Testis (tissue), 2 donors: ENCODE measurements at regions not wholly inside any gene's neighbourhood (a gene's known extent, or its start where the extent isn't known, plus 50 kb on each side); places are given as distances from the start of the nearest gene placed in this dataset.

ENCODE experiments used
- DNase-seq: peaks from one replicate; pipeline ENCODE4 v3.0.0-alpha.2; 2019
- H3K27ac ChIP-seq, 2 donors: fragments of 200-600 bp; sonication (generic); one replicate each; pipeline ENCODE4 v1.5.1; 2019
- H3K27me3 ChIP-seq: fragments of 200-600 bp; sonication (generic); one replicate; pipeline ENCODE4 v1.5.1; 2019
- H3K36me3 ChIP-seq: fragments of 200-600 bp; sonication (generic); one replicate; pipeline ENCODE4 v1.5.1; 2017; ENCODE audit warnings: low read depth; ENCODE audit errors: missing control alignments
- H3K4me1 ChIP-seq: fragments of 200-600 bp; sonication (generic); one replicate; pipeline ENCODE4 v1.5.1; 2019
- H3K4me3 ChIP-seq, 2 donors: fragments of 200-600 bp; sonication (generic); one replicate each; pipeline ENCODE4 v1.5.1; 2017 to 2019
- H3K9me3 ChIP-seq: fragments of 200-600 bp; sonication (generic); one replicate; pipeline ENCODE4 v1.5.1; 2017
- CTCF ChIP-seq, 3 experiments: fragments of 450-650 bp in 2 of 3; fragments of 200-600 bp in 1 of 3; sonication (generic) in 1 of 3; IDR thresholded peaks; one replicate each; pipeline ENCODE4 v1.5.1; 2016 to 2019; ENCODE audit warnings: antibody characterized with exemption in 3 of 3, mild to moderate bottlenecking in 2 of 3, moderate library complexity in 1 of 3
- POLR2A ChIP-seq: fragments of 450-650 bp; IDR thresholded peaks from one replicate; pipeline ENCODE4 v1.6.1; 2017; ENCODE audit warnings: antibody characterized with exemption, mild to moderate bottlenecking, moderate library complexity
- WGBS, 2 donors: methylation state at CpG; one replicate each; pipeline ENCODE4 v1.1.5; 2018; 5-methylcytosine and 5-hydroxymethylcytosine counted together
- intact Hi-C: fragments of 100-400 bp; cut with DNase I; formaldehyde crosslinking; loops from one replicate; pipeline ENCODE4 v1.15.1; 2023; ENCODE audit warnings: low total_unique reads

GRCh38 chr3:103926936-103927335 lies 1439.8 kb upstream of the ALCAM start:
- no peaks in the 10 kb centered on the region for H3K9me3 ChIP-seq
- no peak for DNase-seq
- no peaks in the 10 kb centered on the region for H3K4me1 ChIP-seq
- no peaks in the 10 kb centered on the region for H3K27me3 ChIP-seq
- TF ChIP-seq POLR2A (no peak), CTCF (IDR thresholded peaks at IDR 0.05) (no peak)
- no peaks in the 10 kb centered on the region for H3K36me3 ChIP-seq
- no peak overlapping the region for H3K27ac ChIP-seq
- intact Hi-C loops, result no loop called here
- WGBS, 2 donors, result 63 to 83% methylated on average over 11 to 12 of the region's 12 CpGs
- peak overlapping the region in 1 of 2 donors; percentile 18 for H3K4me3 ChIP-seq

- intact Hi-C loops, result no loop called here
- Histone ChIP-seq H3K27me3 (no peaks in the 10 kb centered on the region), H3K9me3 (no peaks in the 10 kb centered on the region), H3K36me3 (no peaks in the 10 kb centered on the region), H3K27ac (no peak overlapping the region), H3K4me3 (no peak overlapping the region), H3K4me1 (no peaks in the 10 kb centered on the region)
- DNase-seq, result no peak
- 90 to 91% methylated on average over 1 of the region's 1 CpG for WGBS, 2 donors
- TF ChIP-seq CTCF (IDR thresholded peaks at IDR 0.05), result no peak
- no peak for TF ChIP-seq POLR2A
Observed at GRCh38 chr3:103927896-103928295, 1438.8 kb upstream of the ALCAM start.

- Histone ChIP-seq H3K36me3 (no peaks in the 10 kb centered on the region), H3K27me3 (no peaks in the 10 kb centered on the region), H3K4me1 (no peaks in the 10 kb centered on the region), H3K4me3 (no peak overlapping the region), H3K9me3 (no peaks in the 10 kb centered on the region), H3K27ac (no peak overlapping the region)
- no peak for TF ChIP-seq CTCF (IDR thresholded peaks at IDR 0.05)
- intact Hi-C loops, result no loop called here
- DNase-seq, result no peak
Observed at GRCh38 chr3:103937094-103937493, 1429.6 kb upstream of the ALCAM start.

- intact Hi-C loops, result no loop called here
- no peaks in the 10 kb centered on the region for H3K4me1 ChIP-seq
- 49 to 67% methylated on average over 2 of the region's 2 CpGs for WGBS, 2 donors
- TF ChIP-seq CTCF (IDR thresholded peaks at IDR 0.05) (no peak), POLR2A (no peak)
- no peaks in the 10 kb centered on the region for H3K27me3 ChIP-seq
- H3K4me3 ChIP-seq, result no peak overlapping the region
- H3K36me3 ChIP-seq, result no peaks in the 10 kb centered on the region
- no peak overlapping the region for H3K27ac ChIP-seq
- no peaks in the 10 kb centered on the region for H3K9me3 ChIP-seq
- DNase-seq, result no peak
Observed at GRCh38 chr3:103947062-103947461, 1419.6 kb upstream of the ALCAM start.

GRCh38 chr3:103949693-103950092 lies 1417.0 kb upstream of the ALCAM start:
- no peak for TF ChIP-seq POLR2A
- no peak for TF ChIP-seq CTCF (IDR thresholded peaks at IDR 0.05)
- H3K4me3 ChIP-seq, result no peak overlapping the region
- no peak overlapping the region for H3K27ac ChIP-seq
- intact Hi-C loops, result no loop called here
- H3K4me1 ChIP-seq, result no peaks in the 10 kb centered on the region
- DNase-seq, result no peak
- 55 to 58% methylated on average over 1 of the region's 1 CpG for WGBS, 2 donors
- no peaks in the 10 kb centered on the region for H3K9me3 ChIP-seq
- H3K27me3 ChIP-seq, result no peaks in the 10 kb centered on the region
- no peaks in the 10 kb centered on the region for H3K36me3 ChIP-seq
